ENCODE measurements at regions not wholly inside any gene's neighbourhood (a gene's known extent, or its start where the extent isn't known, plus 50 kb on each side); places are given as distances from the start of the nearest gene placed in this dataset.
A peak's percentile ranks its signal among the peaks of the same experiment; 100 is the strongest.

GRCh38 chr10:25808372-25808771 lies 125.7 kb upstream of the MYO3A start:
- Histone ChIP-seq H3K27me3 (replicated peaks in 1 of 4; ENCODE audit: control insufficient read depth in 3 of 4, extremely low read depth in 1 of 4, insufficient read depth in 3 of 4, low read length in 3 of 4) (no peaks in the 10 kb centered on the region; a peak in 1 of 7 replicates), H3K23ac (ENCODE audit: insufficient read length) (no peak overlapping the region), H3K56ac (replicated peaks; ENCODE audit: insufficient read length, low read depth, low read length) (no peak overlapping the region), H3K79me2 (ENCODE audit: control insufficient read depth in 1 of 2, insufficient read depth in 2 of 2, low read length in 2 of 2) (no peaks in the 10 kb centered on the region), H3K23me2 (ENCODE audit: low read depth, low read length) (no peaks in the 10 kb centered on the region), H3K36me3 (ENCODE audit: control insufficient read depth in 2 of 4, insufficient read depth in 4 of 4, low read length in 3 of 4) (no peaks in the 10 kb centered on the region), H2BK120ac (replicated peaks; ENCODE audit: low read depth, low read length) (no peak overlapping the region), H4K8ac (ENCODE audit: extremely low read depth, insufficient read depth, low read length) (no peak overlapping the region), H3K14ac (ENCODE audit: insufficient read length) (no peak overlapping the region), H3K9ac (replicated peaks in 1 of 4; ENCODE audit: extremely low read depth in 1 of 4, low read depth in 3 of 4, low read length in 3 of 4) (no peak overlapping the region), H3K79me1 (ENCODE audit: low read depth, low read length) (no peaks in the 10 kb centered on the region), H4K20me1 (replicated peaks in 1 of 2; ENCODE audit: control insufficient read depth in 1 of 2, insufficient read depth in 2 of 2, low read length in 2 of 2) (no peaks in the 10 kb centered on the region), H3K27ac (ENCODE audit: low read depth, low read length) (no peak overlapping the region), H2BK12ac (ENCODE audit: low read depth, low read length) (no peak overlapping the region), H4K91ac (replicated peaks; ENCODE audit: insufficient read length, low read length) (no peak overlapping the region), H2AK5ac (ENCODE audit: low read depth, low read length) (no peak overlapping the region), H3K18ac (ENCODE audit: extremely low read depth, low read length) (no peak overlapping the region), H2BK5ac (ENCODE audit: low read depth, low read length) (no peak overlapping the region), H4K5ac (ENCODE audit: insufficient read length, low read depth, low read length) (no peak overlapping the region), H2BK15ac (ENCODE audit: low read length) (no peak overlapping the region), H3K4me1 (replicated peaks in 1 of 4; ENCODE audit: control insufficient read depth in 3 of 4, insufficient read depth in 4 of 4, low read length in 3 of 4) (no peaks in the 10 kb centered on the region), H3K4me2 (ENCODE audit: insufficient read depth in 1 of 2, low read depth in 2 of 2, low read length in 2 of 2) (no peak overlapping the region), H3K9me3 (ENCODE audit: insufficient read depth in 2 of 2, low read depth in 1 of 2, low read length in 1 of 2) (no peaks in the 10 kb centered on the region), H3K4me3 (ENCODE audit: extremely low read depth in 1 of 4, insufficient read depth in 2 of 4, low read depth in 3 of 4, low read length in 4 of 4) (no peak overlapping the region), H2BK20ac (ENCODE audit: low read length) (no peak overlapping the region), H2AFZ (ENCODE audit: low read length) (0 out of 2 replicates have a peak overlapping the region, but pooled peaks have one; percentile 42), H3K4ac (replicated peaks; ENCODE audit: insufficient read length, low read depth, low read length) (no peak overlapping the region)
- DNase-seq (ENCODE audit: low read depth in 1 of 2, low spot score in 2 of 2) = no peak
- ChIA-PET POLR2A (ENCODE audit: partially characterized antibody) (no interaction called here), CTCF (ENCODE audit: partially characterized antibody) (interaction anchor here (0.8 to 1.7 kb wide), 3 partner anchors 9 to 21 kb away, joined by 3 to 4 read pairs (median 3); no protein-coding TSS in a partner anchor)
- WGBS, 2 experiments (ENCODE audit: extremely low coverage in 1 of 2, insufficient coverage in 1 of 2, insufficient read length in 1 of 2, insufficient replicate concordance in 2 of 2, low coverage in 1 of 2, low lambda C conversion rate in 2 of 2, missing lambda C conversion rate in 1 of 2) = 90% methylated on average over 5 of the region's 5 CpGs; no CpG with 5 or more reads in 1 of the 2 experiments
- no peak for FAIRE-seq
- no peak for TF ChIP-seq BCL11A (IDR thresholded peaks at IDR 0.05; ENCODE audit: low read depth in 2 of 2, low read length in 2 of 2)
- no peak for TF ChIP-seq SRF (IDR thresholded peaks at IDR 0.05; ENCODE audit: low read depth, low read length)
- TF ChIP-seq PHF8 (conservative IDR thresholded peaks at IDR 0.05; ENCODE audit: low read depth, low read length) = no peak
- no peak for TF ChIP-seq KDM4A (IDR thresholded peaks at IDR 0.05; ENCODE audit: low read depth, low read length, severe bottlenecking)
- no peak for TF ChIP-seq FOSL1 (IDR thresholded peaks at IDR 0.05; ENCODE audit: insufficient read depth, low read depth, low read length)
